NCI-H1694 treated with DMSO at 0.1 percent for 48 hours (cell line): ENCODE measurements at regions not wholly inside any gene's neighbourhood (a gene's known extent, or its start where the extent isn't known, plus 50 kb on each side); places are given as distances from the start of the nearest gene placed in this dataset.
A peak's percentile ranks its signal among the peaks of the same experiment; 100 is the strongest.
"Not testable (repeated sequence)": the region's sequence is repeated elsewhere in the genome, so short reads cannot be mapped to it uniquely, and the experiment has no call there.

Experiments used
- DNase-seq: peaks from one replicate; lab custom pipeline; 2025; lab: John Stamatoyannopoulos, UW

- DNase-seq: not testable (repeated sequence)
These were observed 94.3 kb downstream of the KCNJ12 start for GRCh38 chr17:21470422-21470821.

GRCh38 chr17:21470861-21471260 is 94.7 kb downstream of the KCNJ12 start:
- no peak for DNase-seq

- no peak for DNase-seq
These were observed 98.7 kb downstream of the KCNJ12 start for GRCh38 chr17:21474815-21475214.

- DNase-seq: no peak
These were observed 99.4 kb downstream of the KCNJ12 start for GRCh38 chr17:21475571-21475970.

- DNase-seq: no peak
These were observed 100.7 kb downstream of the KCNJ12 start for GRCh38 chr17:21476867-21477266.

GRCh38 chr17:21482189-21482865 is 106.2 kb downstream of the KCNJ12 start:
- peak; percentile 45 for DNase-seq

GRCh38 chr17:21488043-21488442 is 111.9 kb downstream of the KCNJ12 start:
- DNase-seq: not testable (repeated sequence)

- DNase-seq: no peak
These were observed 117.8 kb downstream of the KCNJ12 start for GRCh38 chr17:21493993-21494392.

- DNase-seq: no peak
These were observed 119.1 kb downstream of the KCNJ12 start for GRCh38 chr17:21495281-21495680.

GRCh38 chr17:21500064-21500463 is 123.9 kb downstream of the KCNJ12 start:
- DNase-seq: no peak

GRCh38 chr17:21501927-21502700 is 126.0 kb downstream of the KCNJ12 start:
- not testable (repeated sequence) for DNase-seq

- DNase-seq: no peak
These were observed 130.0 kb downstream of the KCNJ12 start for GRCh38 chr17:21505819-21506815.

GRCh38 chr17:21507806-21508205 is 131.6 kb downstream of the KCNJ12 start:
- not testable (repeated sequence) for DNase-seq

GRCh38 chr17:21508211-21508610 is 132.1 kb downstream of the KCNJ12 start:
- no peak for DNase-seq

GRCh38 chr17:21509356-21509755 is 133.2 kb downstream of the KCNJ12 start:
- not testable (repeated sequence) for DNase-seq

- DNase-seq: no peak
These were observed 134.7 kb downstream of the KCNJ12 start for GRCh38 chr17:21510686-21511362.

GRCh38 chr17:21511363-21512195 is 135.4 kb downstream of the KCNJ12 start:
- DNase-seq: peak; percentile 52

- DNase-seq: no peak
These were observed 136.3 kb downstream of the KCNJ12 start for GRCh38 chr17:21512307-21513011.

GRCh38 chr17:21513012-21513570 is 136.9 kb downstream of the KCNJ12 start:
- DNase-seq: peak; percentile 35

- DNase-seq: not testable (repeated sequence)
These were observed 138.4 kb downstream of the KCNJ12 start for GRCh38 chr17:21514567-21514966.
